Thyroid gland (tissue), 4 donors: ENCODE measurements at regions not wholly inside any gene's neighbourhood (a gene's known extent, or its start where the extent isn't known, plus 50 kb on each side); places are given as distances from the start of the nearest gene placed in this dataset.

Experiments
- CTCF ChIP-seq, 6 experiments: fragments of 200-600 bp in 3 of 6; fragments of 450-650 bp in 3 of 6; sonication (generic) in 3 of 6; IDR thresholded peaks; one replicate each; pipeline ENCODE4 v1.5.1; 2016 to 2019; ENCODE audit warnings: antibody characterized with exemption in 6 of 6, mild to moderate bottlenecking in 2 of 6, inconsistent platforms in 1 of 6, moderate library complexity in 1 of 6
- POLR2A ChIP-seq, 2 donors: fragments of 450-650 bp; IDR thresholded peaks; one replicate each; pipeline ENCODE4 v1.6.1; 2017; ENCODE audit warnings: antibody characterized with exemption in 2 of 2, mild to moderate bottlenecking in 2 of 2, moderate library complexity in 1 of 2

- TF ChIP-seq CTCF (IDR thresholded peaks at IDR 0.05) (no peak), POLR2A (IDR thresholded peaks at IDR 0.05) (no peak)
Observed at GRCh38 chr2:122152571-122152970, 397.1 kb downstream of the TSN start.
